T-helper 1 cell treated with Interleukin-12 subunit alpha and Interleukin-12 subunit beta and Interleukin-4 antibody, amounts not matched to agents 30 μg/mL and 1 μg/mL, for 36 hours (primary cell): ENCODE measurements at regions not wholly inside any gene's neighbourhood (a gene's known extent, or its start where the extent isn't known, plus 50 kb on each side); places are given as distances from the start of the nearest gene placed in this dataset.

ENCODE experiments used
- H3K27ac Mint-ChIP-seq: one replicate; pipeline ENCODE4 v1.8.0; 2021; ENCODE audit warnings: mild to moderate bottlenecking, mixed read lengths
- H3K27me3 Mint-ChIP-seq: one replicate; pipeline ENCODE4 v1.8.0; 2021; ENCODE audit warnings: low read depth, mixed read lengths
- H3K36me3 Mint-ChIP-seq: one replicate; pipeline ENCODE4 v1.8.0; 2021; ENCODE audit warnings: low read depth, mixed read lengths
- H3K4me1 Mint-ChIP-seq: one replicate; pipeline ENCODE4 v1.8.0; 2021; ENCODE audit warnings: low read depth, mixed read lengths
- H3K4me3 Mint-ChIP-seq: one replicate; pipeline ENCODE4 v1.8.0; 2021; ENCODE audit warnings: mild to moderate bottlenecking, moderate library complexity, mixed read lengths
- H3K9me3 Mint-ChIP-seq: one replicate; pipeline ENCODE4 v1.8.0; 2021; ENCODE audit warnings: mixed read lengths

DNA sequence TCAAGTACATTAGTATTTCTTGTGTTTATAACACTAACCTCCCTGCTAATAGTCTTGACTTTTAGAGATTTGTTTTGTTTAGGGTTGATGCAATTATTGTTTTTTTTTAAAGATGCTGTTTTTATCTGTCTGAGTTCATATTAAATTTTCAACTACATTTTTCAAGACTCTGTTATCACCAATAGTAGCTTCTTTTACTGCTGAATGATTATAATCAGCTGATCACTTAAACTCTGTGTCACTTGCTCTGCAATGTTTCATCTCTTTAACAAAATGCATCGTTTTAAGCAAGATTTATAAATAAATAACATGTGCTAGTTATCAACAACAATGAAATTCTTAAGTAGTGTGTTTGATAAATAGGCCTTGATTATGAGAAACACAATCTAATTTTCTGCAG is 920.9 kb upstream of the PCDH20 start:
- no peak overlapping the region for H3K4me3 Mint-ChIP-seq
- no peaks in the 10 kb centered on the region for H3K36me3 Mint-ChIP-seq
- no peaks in the 10 kb centered on the region for H3K27me3 Mint-ChIP-seq
- H3K27ac Mint-ChIP-seq, result no peak overlapping the region
- H3K4me1 Mint-ChIP-seq, result no peaks in the 10 kb centered on the region
- H3K9me3 Mint-ChIP-seq, result no peaks in the 10 kb centered on the region

DNA sequence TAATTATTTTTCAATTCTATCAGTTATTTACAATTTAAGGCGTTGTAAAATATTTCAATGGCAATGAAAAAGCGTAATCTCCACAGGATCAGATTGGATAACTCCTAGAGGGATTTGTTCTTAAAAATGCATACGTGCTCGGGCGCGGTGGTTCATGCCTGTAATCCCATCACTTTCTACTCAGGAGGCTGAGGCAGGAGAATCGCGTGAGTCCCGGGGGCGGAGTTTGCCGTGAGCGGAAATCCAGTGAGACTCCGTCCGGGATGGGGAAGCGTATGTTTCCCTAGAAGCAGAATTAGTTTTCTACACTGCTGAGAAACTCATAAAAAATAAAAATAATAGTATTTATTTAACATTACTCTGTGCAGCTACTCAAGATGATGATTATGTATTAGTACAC is 917.8 kb upstream of the PCDH20 start:
- Mint-ChIP-seq H3K9me3 (peaks cover 6% of the 10 kb centered on the region), H3K27me3 (no peaks in the 10 kb centered on the region), H3K36me3 (no peaks in the 10 kb centered on the region), H3K27ac (no peak overlapping the region), H3K4me3 (no peak overlapping the region), H3K4me1 (no peaks in the 10 kb centered on the region)

DNA sequence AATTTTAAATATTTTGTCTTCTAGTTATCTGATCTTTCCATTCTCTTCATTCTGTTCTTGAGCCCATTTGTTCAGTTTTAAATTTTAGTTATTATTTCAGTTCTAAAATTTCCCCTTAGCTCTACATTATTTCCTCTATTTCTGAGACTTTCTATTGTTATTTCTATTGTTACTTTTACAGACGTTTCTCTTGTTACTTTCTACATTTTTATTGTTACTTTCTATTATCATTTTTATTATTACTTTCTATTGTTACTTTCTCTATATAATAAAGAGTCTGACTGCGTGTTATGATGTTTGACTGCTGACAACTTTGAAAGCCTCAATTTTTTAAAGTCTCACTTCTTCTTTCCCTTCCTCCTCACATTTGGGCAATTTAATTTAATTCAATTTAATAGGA is 915.7 kb upstream of the PCDH20 start:
- Mint-ChIP-seq H3K27ac (no peak overlapping the region), H3K4me1 (no peaks in the 10 kb centered on the region), H3K4me3 (no peak overlapping the region), H3K27me3 (no peaks in the 10 kb centered on the region), H3K36me3 (no peaks in the 10 kb centered on the region), H3K9me3 (peaks cover 12% of the 10 kb centered on the region)

DNA sequence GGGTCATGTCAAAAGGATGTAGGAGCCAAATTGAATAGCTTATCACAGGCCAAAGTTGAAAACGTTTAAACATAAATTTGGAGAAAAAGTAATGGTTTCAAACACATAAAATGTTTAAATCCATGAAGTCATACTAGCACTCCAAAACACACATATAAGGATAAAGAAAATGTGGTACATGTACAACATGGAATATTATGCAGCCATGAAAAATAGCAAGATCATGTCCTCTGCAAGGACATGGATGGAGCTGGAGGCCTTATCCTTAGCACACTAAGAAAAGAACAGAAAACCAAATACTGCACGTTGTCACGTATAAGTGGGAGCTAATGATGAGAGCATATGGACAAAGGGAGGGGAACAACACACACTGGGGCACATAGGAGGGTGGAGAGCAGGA is 911.7 kb upstream of the PCDH20 start:
- H3K4me1 Mint-ChIP-seq, result no peaks in the 10 kb centered on the region
- no peak overlapping the region for H3K27ac Mint-ChIP-seq
- no peaks in the 10 kb centered on the region for H3K36me3 Mint-ChIP-seq
- no peak overlapping the region for H3K4me3 Mint-ChIP-seq
- H3K9me3 Mint-ChIP-seq, result peaks cover 12% of the 10 kb centered on the region
- H3K27me3 Mint-ChIP-seq, result no peaks in the 10 kb centered on the region

DNA sequence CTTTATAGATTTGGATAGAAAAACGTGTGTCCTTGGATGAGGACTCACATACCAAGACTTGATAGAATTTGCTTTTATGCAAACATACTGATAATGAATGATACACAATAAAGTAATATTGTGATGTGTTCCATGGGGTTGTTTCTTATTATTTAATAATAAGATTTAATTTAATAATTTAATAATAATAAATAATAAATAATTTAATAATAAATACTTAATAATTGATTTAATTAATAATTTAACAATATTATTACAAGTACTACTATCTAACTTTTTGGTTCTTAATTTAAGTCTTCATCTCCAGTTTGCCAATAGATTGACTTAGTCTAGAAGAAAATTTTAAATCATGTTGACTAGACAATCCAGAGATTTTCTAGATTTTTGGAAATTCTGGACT is 909.2 kb upstream of the PCDH20 start:
- Mint-ChIP-seq H3K4me3 (no peak overlapping the region), H3K9me3 (peaks cover 6% of the 10 kb centered on the region), H3K27me3 (no peaks in the 10 kb centered on the region), H3K27ac (no peak overlapping the region), H3K4me1 (no peaks in the 10 kb centered on the region), H3K36me3 (no peaks in the 10 kb centered on the region)

DNA sequence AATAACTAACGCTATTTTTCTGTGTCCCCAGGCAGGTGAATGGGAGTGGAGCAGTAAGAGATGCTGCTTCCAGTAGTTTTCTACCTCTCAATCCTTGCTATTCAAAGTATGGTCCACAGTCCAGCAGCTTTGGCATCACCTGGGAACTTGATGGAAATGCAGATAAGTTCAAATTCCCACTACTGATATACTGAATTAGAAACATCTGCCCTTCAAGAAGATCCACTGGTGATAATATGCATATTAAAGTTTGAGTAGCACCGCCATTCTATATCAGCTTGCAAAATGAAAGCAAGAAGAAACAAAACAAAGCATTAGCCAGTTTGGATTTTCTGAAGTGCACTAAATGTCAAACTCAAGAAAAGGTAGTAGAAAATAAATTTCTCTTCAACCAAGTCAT is 906.2 kb upstream of the PCDH20 start:
- H3K27ac Mint-ChIP-seq, result no peak overlapping the region

DNA sequence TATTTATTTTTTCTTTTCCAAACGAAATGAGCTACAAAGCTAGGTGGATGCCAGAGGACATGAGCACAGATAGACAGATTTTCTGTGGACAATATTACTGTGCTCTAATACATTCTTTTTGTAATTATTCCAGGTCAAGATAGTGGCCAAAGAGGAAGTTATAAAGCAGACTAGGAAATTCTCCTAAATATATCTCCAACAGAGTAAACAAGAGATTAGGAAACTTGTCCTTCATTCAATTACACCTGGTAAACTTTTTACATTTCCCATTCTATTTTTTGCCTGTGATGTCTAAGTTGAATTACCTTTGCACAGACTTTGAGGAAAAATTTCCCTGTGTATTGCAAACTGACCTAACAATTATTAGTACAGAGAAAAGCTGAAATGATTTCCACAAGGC is 905.5 kb upstream of the PCDH20 start:
- Mint-ChIP-seq H3K27ac (no peak overlapping the region), H3K4me1 (no peaks in the 10 kb centered on the region), H3K36me3 (no peaks in the 10 kb centered on the region), H3K4me3 (no peak overlapping the region), H3K27me3 (no peaks in the 10 kb centered on the region), H3K9me3 (no peaks in the 10 kb centered on the region)

More for the DNA sequence above, 906.2 kb upstream of the PCDH20 start:
- Mint-ChIP-seq H3K9me3 (no peaks in the 10 kb centered on the region), H3K4me1 (no peaks in the 10 kb centered on the region), H3K36me3 (no peaks in the 10 kb centered on the region), H3K27me3 (no peaks in the 10 kb centered on the region), H3K4me3 (no peak overlapping the region)

DNA sequence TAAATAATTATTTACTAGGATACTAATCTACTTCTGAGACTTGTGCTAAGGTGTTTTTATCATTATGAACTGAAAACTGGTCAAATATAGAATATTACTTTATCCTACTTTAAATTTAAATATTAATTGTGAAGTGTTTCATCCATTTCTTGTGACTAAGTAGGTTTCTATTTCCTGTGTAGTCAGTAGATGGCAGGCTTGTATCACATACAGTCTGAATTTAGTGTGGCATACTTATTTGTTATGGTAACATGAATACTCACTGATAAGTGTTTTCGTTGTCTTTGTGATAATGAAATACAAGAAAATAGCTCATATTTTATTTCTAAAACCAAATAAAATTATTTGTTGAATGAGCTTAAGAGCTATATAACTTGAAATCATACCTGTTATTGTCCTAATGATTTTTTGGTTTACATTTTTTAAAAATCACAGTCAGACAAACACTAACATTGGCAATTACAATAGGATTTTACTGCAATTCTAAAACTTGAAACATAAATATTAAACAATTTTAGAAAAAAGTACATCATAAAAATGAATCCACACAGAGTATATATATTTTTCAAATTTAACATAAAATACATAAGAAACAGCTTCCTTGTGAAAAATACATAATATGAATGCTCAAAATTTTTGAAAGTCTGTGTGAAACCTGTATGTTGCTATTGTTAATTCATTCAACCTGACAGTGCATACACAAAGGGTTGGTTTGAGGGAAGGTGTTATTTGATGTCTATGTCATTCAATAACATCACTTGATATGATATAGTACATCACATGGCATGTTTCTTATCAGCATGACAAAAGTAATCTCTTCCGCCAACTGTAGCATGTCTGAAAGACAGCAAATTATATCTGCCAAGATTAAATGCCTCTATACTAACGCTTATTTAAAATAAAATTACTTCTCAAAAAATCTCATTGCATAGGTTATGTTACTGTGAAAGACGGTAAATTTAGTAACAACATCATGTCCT is 904.8 kb upstream of the PCDH20 start:
- Mint-ChIP-seq H3K27me3 (no peaks in the 10 kb centered on the region), H3K27ac (no peak overlapping the region), H3K9me3 (no peaks in the 10 kb centered on the region), H3K4me1 (no peaks in the 10 kb centered on the region), H3K4me3 (no peak overlapping the region), H3K36me3 (no peaks in the 10 kb centered on the region)

DNA sequence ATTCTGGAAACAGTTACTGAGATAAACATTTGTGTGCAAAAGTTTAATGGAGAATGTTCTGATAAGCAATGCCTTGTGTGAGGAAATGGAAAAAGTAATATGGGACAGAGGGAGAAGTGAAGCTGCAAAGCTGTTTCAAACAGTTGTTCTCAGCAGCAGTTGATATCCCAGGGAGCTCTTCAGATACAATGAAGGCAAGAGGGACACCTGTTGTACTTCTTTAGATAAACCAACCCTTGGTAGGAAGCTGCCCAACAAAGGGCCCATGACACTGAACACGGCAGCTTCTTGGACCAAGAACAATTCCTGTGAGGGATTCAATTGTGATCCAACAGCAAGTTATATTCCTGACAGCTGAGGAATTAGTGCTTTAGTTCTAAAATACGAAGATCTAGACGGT is 894.3 kb upstream of the PCDH20 start:
- H3K9me3 Mint-ChIP-seq, result peaks cover 3% of the 10 kb centered on the region
- H3K27me3 Mint-ChIP-seq, result no peaks in the 10 kb centered on the region
- H3K27ac Mint-ChIP-seq, result no peak overlapping the region
- no peaks in the 10 kb centered on the region for H3K4me1 Mint-ChIP-seq
- no peaks in the 10 kb centered on the region for H3K36me3 Mint-ChIP-seq
- H3K4me3 Mint-ChIP-seq, result no peak overlapping the region

DNA sequence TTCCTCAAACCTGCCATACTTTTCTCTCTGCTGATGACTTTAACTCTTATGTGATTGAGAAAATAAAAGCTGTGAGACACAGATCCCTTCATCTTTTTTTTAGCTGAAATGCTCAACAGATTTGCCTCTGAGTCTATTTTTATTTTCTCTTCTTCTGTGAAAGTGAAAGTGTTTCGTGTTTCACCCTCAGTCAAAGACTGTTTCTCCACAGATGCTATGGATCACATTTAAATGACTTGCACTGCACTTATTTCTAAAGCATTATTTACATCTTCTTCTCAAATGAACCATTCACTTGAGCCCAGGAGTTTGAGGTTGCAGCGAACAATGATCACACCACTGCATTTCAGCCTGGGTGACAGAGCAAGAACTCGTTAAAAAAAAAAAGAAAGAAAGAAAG is 890.1 kb upstream of the PCDH20 start:
- H3K27ac Mint-ChIP-seq, result no peak overlapping the region

DNA sequence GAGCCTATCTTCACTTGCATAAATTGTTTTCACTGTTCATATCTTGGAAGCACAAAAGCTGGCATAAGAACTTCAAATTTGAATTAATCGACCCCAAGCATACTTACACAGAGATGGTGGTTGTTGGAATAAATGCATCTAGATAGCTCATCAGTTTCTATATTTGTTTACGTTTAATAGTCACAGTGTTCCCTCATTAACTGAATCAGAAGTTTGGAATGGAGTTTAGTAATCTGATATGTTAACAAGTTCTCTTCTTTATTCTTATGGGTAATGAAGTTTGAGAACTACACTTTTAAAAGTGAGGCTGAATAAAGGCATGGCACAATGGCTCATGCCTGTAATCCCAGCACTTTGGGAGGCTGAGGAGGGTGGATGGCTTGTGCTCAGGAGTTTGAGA is 886.7 kb upstream of the PCDH20 start:
- Mint-ChIP-seq H3K27me3 (no peaks in the 10 kb centered on the region), H3K4me3 (no peak overlapping the region), H3K9me3 (no peaks in the 10 kb centered on the region), H3K36me3 (no peaks in the 10 kb centered on the region), H3K4me1 (no peaks in the 10 kb centered on the region), H3K27ac (no peak overlapping the region)

More for the DNA sequence above, 890.1 kb upstream of the PCDH20 start:
- H3K9me3 Mint-ChIP-seq, result no peaks in the 10 kb centered on the region
- H3K4me1 Mint-ChIP-seq, result no peaks in the 10 kb centered on the region
- H3K4me3 Mint-ChIP-seq, result no peak overlapping the region
- H3K36me3 Mint-ChIP-seq, result no peaks in the 10 kb centered on the region
- no peaks in the 10 kb centered on the region for H3K27me3 Mint-ChIP-seq

DNA sequence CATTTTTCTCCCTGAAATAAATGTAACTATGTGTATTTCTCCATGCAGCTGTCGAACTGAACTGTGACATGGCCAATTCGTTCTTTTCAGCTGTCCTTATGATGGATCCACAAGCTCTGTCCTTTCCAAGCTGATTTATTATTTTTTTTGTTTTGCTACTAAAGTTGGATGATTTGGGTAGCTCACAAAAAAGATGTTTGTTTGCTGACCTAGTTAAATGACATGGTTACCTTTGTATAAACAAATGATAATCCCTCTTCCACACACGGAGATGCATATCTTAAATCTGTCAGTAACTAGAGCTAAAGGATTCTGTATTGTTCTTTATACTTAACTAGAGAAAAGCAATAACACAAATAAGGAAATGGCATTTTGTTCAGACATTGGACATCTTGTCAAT is 884.3 kb upstream of the PCDH20 start:
- Mint-ChIP-seq H3K27ac (no peak overlapping the region), H3K4me1 (no peaks in the 10 kb centered on the region), H3K4me3 (no peak overlapping the region), H3K36me3 (no peaks in the 10 kb centered on the region), H3K27me3 (no peaks in the 10 kb centered on the region), H3K9me3 (no peaks in the 10 kb centered on the region)

DNA sequence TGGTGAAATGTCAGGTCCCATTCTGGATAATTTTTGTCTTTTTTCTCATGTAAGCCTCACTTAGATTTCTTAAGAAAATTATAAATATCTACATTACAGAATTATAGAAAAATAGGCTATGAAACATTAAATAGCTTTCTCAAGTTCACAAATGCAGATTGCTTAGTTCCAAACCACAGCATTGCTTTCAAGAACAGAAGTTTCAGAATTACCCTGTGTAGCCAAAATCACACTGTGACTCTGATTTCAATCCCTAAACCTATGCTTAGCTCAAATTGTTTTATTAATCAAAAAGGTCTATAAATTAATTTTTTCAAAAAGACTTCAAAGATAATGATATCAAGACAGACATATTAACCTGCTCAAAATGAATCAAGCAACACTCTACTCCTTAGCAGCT is 881.2 kb upstream of the PCDH20 start:
- H3K9me3 Mint-ChIP-seq, result no peaks in the 10 kb centered on the region
- no peak overlapping the region for H3K4me3 Mint-ChIP-seq
- H3K27ac Mint-ChIP-seq, result no peak overlapping the region
- H3K27me3 Mint-ChIP-seq, result no peaks in the 10 kb centered on the region
- no peaks in the 10 kb centered on the region for H3K36me3 Mint-ChIP-seq
- no peaks in the 10 kb centered on the region for H3K4me1 Mint-ChIP-seq

DNA sequence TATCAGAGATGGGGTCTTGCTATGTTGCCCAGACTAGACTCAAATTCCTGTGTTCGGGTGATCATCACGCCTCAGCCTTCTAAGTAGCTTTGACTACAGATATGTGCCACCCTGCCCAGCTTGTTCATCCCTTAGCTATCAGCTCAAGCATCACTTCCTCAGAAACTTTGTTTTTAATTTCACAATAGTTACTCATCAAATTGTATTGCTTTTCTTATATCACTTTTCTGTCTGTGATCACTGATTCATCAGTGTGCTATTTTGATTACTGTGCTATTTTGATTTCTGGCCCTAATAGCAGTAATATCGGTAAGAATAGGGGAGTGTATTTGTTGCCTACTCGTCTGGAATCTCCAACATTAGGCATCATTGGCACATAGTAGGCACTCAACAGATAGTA is 878.6 kb upstream of the PCDH20 start:
- Mint-ChIP-seq H3K4me3 (no peak overlapping the region), H3K27ac (no peak overlapping the region), H3K4me1 (no peaks in the 10 kb centered on the region), H3K27me3 (no peaks in the 10 kb centered on the region), H3K9me3 (no peaks in the 10 kb centered on the region), H3K36me3 (no peaks in the 10 kb centered on the region)

DNA sequence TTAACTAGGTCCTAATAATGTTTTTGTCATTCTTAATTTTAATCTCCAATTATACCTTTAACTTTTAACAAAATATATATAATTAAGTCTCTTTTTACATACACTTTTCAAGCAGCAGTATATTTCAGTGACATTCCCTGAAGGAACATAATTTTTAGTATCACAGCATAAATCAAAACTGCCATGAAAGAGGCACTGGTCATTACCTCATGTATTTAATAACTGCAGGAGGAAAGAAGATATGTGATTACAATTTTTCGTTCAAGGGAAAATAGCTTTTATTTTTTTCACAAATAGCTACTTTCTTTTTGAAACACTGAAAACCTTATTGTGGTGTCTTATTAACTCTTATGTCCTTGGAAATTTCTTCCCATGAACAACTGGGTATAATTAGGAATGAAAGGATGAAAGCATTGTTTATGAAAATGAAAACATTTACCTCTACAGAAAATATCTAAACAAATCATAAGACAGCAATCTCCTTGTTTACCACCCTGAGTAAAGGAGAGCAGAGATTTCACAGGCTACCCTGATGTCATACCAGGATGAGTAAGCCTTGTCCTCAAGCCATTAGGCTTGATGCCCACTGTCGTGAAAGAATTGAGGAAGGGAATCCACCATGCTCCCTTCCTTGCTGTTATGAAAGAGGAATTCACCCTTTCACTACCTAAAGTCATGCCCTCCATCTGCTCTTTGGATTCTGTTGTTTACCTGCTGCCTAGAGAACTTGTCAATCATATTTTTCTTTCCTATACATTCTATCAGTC is 877.2 kb upstream of the PCDH20 start:
- Mint-ChIP-seq H3K4me1 (no peaks in the 10 kb centered on the region), H3K27me3 (no peaks in the 10 kb centered on the region), H3K27ac (no peak overlapping the region), H3K4me3 (no peak overlapping the region), H3K36me3 (no peaks in the 10 kb centered on the region), H3K9me3 (peaks cover 2% of the 10 kb centered on the region)
